ENCODE measurements at regions not wholly inside any gene's neighbourhood (a gene's known extent, or its start where the extent isn't known, plus 50 kb on each side); places are given as distances from the start of the nearest gene placed in this dataset.

DNA sequence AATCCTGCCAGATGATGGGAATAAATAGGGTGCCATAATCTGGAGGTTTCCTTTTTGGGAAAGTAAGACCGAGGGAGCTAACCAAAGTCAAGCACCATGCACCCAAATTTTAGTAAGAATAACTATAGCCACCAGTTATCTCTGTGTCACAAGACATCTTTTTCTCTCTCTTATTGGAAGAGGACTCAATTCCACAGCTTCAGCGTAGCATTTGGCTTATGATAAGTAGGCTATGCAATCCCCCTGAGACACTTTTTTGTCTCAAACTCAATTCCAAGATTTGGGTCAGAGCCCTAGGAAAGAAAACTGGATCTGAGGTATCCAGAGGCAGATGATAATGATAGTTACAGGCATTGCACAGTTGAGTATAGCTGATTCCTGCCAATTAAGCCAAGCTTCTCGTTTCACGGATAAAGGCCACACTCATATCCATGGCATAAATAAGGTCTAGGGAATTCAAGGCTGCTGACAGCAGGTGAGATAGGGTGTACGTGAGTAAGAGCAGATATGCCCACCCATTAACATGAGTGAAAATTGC is 425.2 kb upstream of the CNTNAP2 start:
- TF ChIP-seq, protein P1, sequence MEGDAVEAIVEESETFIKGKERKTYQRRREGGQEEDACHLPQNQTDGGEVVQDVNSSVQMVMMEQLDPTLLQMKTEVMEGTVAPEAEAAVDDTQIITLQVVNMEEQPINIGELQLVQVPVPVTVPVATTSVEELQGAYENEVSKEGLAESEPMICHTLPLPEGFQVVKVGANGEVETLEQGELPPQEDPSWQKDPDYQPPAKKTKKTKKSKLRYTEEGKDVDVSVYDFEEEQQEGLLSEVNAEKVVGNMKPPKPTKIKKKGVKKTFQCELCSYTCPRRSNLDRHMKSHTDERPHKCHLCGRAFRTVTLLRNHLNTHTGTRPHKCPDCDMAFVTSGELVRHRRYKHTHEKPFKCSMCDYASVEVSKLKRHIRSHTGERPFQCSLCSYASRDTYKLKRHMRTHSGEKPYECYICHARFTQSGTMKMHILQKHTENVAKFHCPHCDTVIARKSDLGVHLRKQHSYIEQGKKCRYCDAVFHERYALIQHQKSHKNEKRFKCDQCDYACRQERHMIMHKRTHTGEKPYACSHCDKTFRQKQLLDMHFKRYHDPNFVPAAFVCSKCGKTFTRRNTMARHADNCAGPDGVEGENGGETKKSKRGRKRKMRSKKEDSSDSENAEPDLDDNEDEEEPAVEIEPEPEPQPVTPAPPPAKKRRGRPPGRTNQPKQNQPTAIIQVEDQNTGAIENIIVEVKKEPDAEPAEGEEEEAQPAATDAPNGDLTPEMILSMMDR (IDR thresholded peaks at IDR 0.05), result no peak
- no peak for TF ChIP-seq POLR2A (IDR thresholded peaks at IDR 0.05)
